ENCODE measurements at regions not wholly inside any gene's neighbourhood (a gene's known extent, or its start where the extent isn't known, plus 50 kb on each side); places are given as distances from the start of the nearest gene placed in this dataset.
"Not testable (repeated sequence)": the region's sequence is repeated elsewhere in the genome, so short reads cannot be mapped to it uniquely, and the experiment has no call there.

DNA sequence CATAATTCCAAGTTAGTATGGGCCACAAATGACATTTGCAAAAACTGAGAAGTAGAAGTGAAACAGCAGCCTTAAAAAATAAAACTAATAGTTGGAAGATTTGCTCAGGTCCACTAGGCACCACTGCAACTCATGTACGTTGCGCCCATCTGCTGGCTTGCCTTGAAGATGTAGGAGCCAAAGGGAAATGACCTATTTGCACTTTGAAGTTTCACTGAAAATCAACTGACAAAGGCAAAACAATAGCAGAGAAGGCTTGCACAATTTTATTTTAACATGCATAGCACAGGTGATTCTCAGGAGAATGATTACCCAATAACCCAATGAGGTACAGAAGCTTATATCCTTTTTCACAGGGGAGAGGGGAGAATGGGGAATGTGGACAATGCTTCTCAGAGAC is 170.1 kb upstream of the USP25 start:
- DNase-seq = no peak

DNA sequence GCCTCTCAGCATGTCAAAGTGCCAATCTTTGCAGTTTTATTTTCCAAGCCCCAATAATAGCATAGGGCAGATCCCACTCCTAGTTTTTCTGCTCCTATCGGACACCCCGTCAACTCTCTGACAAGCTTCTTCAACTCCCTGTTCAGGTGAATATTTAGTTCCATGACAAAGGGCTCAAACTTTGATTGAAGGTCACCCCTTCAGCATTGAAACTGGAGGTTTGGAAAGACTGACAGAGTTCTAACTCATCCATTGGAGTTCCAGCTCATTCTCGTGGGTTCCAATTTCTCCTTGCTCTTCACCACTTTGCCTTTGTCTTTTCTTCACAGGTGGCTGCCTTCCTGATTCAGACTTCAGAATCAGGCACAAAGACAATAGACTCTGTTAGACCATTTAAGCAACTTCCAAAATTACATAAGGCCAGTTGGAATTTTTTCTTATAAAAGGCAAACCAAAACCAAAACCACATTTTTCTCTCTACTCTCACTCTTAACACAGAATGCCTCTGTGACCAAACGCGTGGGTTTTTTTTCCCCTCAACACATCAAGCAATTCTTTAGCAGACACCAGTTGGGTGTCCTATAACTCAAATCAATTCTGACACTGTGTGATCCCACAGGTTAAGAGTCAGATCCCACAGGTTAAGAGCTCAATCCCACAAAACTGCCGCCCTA is 169.3 kb upstream of the USP25 start:
- no peak for DNase-seq

DNA sequence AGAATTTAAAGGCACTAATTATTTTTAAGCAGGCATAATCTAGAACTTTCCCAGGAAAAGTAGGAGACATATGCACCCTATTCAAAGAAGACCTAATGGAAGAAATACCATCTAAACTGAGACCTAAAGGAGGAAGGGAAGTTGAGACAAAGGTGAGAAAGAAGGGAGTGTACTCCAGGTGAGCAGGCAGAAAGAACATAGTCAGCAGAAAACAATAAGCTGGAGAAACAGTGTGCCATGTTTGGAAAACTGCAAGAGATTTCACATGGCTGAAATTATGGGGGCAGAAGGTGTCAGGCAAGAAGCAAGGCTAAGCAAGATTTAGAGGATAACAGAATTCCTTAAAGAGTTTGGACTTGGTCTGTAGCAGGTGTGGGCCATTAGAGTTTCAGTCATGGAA is 167.0 kb upstream of the USP25 start:
- DNase-seq = no peak

DNA sequence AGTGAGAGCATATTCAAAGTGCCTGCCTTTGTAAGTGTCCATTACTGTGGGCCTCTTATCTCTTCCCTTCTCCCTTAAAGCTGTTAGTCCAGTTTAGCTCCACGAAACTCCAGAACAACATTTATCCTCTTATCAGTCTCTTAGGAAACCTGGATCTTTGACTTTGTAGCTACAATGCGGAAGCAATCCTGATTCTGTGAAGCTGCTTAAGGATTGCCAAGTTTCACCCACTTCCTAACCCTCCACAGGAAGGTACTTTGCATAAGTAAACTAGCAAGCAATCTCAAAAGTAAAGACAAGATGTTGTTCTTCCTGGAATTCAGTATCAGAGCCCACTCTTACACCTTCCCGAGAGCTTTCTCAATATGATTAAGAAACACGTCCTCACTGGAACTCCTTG is 164.9 kb upstream of the USP25 start:
- no peak for DNase-seq

DNA sequence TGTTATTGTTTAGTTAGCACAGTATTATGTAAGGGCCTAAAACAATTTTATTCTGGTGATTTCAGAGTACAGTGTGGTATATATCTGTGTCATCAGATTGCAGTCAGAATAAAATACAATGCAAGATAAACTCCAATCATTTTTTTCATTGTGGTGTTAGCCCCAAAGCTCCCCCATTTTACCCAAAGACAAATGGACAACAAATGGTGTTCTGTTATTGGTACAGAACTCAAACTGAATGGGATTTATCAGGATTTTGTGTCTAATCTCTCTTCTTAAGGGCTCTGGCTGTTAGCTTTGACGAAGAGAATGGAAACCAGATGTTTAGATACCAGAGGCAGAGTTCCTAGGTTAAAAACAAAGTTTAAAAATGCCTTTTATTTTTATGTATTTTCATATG is 163.1 kb upstream of the USP25 start:
- DNase-seq = no peak

DNA sequence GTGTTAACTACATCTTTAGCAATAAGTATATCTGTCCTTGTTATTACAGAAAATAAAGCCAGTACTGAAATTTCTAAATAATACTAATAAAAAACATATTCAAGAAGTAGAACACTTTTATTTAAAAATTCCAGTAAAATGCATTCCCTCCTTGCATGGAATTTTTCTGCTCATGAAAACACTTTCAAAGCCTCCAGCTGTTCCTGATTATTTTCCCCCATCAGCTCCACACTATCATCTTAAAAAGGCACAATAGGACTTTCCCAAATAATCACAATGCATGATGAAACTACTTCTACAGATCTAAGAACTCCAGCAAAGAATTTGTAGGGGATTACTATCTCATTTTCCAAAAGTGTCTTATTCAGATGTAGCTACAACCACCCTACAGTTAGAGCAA is 162.6 kb upstream of the USP25 start:
- DNase-seq = no peak

DNA sequence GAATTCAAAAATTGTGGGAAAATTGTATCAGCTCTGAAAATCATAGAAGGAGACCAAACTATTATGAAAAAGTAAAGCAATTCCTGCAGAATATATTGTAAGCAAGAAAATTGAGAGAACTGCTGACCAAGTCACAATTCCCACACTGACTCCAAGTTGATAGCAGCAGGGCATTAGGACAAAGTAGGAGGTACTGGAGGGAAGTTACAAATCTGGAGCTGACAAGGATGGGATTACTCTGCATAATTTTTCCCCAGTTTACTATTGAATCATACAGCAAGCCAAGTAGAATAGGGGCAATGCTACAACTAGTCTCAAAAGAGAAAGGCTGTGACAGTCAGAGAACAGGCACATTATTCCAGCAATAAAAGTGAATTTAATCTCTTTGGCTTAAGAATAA is 161.3 kb upstream of the USP25 start:
- DNase-seq = no peak

- no peak for DNase-seq
These were observed 142.9 kb upstream of the USP25 start for GRCh38 chr21:15586752-15587427.

DNA sequence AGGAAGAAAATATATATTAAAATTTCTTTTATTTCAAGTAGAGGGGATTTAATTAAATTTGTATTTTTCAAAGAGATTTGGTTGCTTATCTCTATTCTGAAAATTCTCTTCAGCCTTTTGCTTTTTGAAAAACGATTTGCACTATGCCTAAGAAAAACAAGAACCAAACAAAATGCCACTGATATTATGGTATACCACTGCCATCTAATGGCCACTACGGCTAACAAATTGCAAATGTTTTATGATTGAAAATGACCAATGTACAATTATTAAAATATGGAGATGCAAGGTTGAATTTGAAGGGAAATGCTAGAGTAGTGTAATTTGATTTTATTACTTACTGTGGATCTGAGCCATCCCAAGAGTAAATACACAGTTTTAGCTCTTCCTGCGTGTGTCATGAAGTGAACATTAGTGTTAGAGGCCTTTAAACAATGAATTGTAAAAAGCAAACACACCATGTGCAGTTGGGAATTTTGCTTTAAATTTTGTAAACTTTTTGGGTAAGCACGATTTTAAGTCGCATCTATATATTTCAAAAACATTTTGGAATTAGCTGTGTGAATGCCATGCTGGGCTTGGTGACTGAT is 137.4 kb upstream of the USP25 start:
- peak; percentile 57 for DNase-seq

GRCh38 chr21:15592957-15593356 is 136.8 kb upstream of the USP25 start:
- DNase-seq = no peak

DNA sequence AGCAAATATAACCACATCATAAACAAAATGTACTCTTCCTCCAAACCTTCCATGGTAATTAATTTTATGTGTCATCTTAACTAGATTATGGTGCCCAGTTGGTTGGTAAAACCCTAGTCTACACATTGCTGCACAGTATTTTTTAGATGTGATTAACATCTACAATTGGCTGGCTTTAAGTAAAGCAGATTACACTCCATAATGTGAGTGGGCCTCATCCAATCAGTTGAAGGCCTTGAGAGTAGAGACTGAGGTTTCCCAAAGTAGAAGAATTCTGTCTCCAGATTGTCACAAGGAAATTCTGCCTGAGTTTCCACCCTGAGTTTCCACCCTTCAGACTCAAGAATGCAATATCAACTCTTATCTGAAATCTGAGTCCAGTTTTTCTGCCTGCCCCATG is 128.4 kb upstream of the USP25 start:
- no peak for DNase-seq

DNA sequence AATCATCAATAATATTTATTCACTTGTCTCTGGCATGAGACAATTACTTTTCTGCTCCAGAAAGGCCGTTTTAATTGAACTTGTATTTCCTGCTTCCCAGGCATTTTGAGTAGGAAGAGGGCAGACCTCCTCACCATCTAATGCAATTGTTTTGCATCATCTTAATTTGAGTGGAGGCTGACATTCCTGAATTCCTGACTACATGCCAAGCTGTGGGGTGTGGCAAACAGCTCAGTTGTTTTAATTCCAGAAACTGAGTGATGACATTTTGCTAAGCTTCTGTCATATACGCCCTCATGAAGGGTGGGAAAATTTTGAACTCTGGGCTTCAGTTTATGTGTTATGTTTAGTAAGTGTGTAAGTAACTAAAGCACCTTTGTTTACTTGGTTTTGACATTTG is 125.4 kb upstream of the USP25 start:
- DNase-seq = no peak

DNA sequence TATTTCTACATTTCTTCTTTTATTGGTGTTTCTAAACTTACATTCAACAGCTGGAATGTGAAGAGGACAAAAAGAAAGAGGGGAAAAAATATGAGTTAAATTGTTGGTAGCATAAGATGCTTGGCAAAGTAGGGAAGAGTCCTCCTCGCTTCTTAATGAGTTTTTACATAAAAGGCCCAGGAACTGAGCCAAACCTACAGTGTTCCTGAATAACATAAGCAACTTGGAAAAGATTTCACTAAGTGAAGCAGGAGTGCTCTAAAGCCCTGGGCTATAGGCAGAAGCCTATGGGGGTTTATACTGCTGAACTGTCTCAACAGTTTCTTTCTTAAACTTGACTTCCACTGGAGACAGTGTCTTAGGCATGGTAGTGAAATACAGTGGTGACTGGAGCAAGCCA is 115.0 kb upstream of the USP25 start:
- no peak for DNase-seq

DNA sequence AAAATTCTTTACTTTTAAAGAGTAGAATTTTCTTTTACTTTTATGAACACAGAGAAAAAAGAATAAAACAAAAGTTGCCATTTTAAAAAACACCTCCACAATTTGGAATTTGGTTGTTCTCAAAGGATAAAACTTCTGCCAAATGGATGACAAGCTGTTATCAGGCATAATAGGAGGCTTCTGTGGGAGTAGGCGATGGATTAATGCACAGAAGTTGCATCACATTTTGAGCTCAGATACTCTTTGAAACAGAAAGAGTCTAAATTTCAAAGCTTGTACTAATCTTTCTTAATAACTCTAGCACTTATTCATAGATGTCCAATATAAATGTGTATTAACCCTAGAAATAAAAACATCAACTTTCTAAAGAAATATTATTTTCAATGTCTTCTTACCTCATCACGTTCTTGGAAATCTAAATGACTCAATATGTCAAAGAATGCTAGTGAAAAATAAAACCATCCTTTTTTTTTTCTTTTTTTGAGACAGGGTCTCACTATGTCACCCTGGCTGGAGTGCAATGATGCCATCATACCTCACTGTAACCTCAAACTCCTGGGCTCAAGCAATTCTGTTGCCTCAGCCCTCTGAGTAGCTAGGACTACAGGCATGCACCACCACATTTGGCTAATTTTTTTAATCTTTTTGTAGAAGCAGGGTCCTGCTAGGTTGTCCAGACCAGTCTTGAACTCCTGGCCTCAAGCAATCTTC is 112.8 kb upstream of the USP25 start:
- DNase-seq = no peak

- DNase-seq = no peak
These were observed 111.8 kb upstream of the USP25 start for GRCh38 chr21:15617964-15618363.

DNA sequence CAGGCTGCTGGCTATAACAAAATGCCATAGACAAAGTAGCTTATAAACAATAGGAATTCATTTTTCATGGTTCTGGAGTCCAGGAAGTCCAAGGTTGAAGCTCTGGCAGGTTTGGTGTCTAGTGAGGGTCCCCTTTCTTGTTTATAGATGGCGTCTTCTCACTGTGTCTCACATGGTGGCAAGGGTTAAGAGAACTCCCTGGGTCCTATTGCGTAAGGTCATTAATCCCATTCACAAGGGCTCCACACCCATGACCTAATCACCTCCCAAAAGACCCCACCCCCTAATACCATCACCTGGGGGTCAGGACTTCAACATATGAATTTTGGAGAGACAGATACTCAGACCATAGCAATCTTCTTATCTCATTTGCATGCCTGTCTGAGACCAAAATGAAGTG is 108.9 kb upstream of the USP25 start:
- no peak for DNase-seq

GRCh38 chr21:15624646-15625045 is 105.1 kb upstream of the USP25 start:
- DNase-seq = no peak

DNA sequence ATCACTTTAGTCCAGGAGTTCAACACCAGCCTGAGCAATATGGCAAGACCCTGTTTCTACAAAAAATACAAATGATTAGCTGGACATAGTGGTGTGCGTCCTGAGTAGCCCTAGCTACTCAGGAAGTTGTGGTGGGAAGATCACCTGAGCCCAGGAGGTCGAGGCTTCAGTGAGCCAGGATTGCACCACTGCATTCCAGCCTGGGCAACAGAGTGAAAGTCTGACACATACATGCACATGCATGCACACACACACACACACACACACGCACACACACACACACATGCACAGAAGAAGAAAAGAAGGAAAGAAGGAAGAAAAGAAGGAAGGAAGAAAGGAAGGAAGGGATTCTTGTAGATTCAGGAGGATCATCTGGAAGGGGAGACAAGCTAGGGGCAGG is 104.4 kb upstream of the USP25 start:
- no peak for DNase-seq

GRCh38 chr21:15626031-15626430 is 103.8 kb upstream of the USP25 start:
- no peak for DNase-seq

DNA sequence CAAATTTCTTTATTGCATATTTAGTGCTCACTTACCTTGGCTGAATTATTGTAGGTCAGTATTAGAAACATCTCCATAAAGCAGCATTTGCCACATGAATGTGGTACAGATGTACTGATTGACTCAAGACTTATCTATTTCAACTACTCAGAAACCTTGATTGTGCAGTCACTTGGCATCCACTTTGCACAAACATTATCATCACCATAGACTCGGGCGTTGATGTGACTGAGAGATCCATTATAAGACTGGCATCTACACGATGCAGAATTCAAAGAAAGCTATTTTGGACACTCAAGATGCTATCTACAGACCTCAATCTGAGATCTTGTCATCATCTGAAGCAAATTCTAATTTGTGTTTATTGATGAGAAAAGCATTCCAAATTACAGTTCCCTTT is 102.8 kb upstream of the USP25 start:
- DNase-seq = no peak

DNA sequence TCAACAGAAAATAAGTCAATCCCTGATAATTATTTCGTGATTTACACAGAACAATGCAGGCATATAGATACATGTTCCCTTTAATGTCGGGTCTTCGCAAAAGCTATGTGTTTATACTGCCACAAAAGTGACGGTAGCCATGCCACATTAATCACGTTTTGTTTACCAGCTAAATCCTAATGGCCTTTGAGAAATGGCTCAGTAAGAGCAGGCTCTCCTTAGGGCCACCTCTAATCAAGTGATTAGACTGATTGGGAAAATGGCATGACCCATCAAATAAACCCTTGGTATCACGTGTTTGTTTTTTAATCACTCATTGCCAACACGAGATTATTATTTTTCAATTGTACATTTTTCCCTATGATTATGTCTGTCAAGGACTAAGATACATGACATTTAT is 102.0 kb upstream of the USP25 start:
- DNase-seq = no peak

DNA sequence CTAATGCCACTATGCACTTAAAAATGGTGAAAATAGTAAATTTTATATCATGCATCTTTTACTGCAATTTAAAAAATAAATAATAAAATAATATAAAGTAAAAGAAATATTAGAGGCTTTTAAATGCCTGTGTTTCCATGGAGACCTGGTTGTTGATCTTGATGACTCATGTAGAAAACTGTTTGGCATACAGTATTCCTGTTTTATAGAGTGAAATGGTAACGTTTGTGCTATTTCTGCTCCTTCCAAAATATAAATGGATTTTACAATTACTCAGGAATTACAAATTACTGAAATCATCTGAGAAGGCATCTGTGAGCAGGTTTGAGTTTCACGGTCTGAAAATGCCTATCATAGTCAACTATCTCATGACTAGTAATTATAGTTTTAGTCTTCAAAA is 98.4 kb upstream of the USP25 start:
- no peak for DNase-seq

DNA sequence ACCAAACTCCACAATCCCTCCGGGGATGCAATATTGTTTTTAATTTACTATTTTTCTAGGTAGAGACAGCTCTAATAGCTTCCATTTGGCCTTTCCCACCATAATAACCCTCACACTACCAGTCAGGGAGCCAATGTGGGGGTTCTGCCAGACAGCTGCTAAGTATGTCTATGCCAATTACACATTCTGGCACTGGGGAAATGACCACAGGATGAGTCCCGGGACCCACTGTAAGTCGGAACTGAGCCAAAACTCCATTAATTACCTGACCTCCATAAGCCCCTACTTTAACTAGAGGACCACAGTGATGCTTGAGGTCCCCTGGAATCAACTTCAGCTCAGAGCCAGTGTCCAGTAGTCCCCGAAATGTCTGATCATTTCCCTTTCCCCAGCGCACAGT is 95.2 kb upstream of the USP25 start:
- DNase-seq = not testable (repeated sequence)
